EH (cell line): ENCODE measurements at regions not wholly inside any gene's neighbourhood (a gene's known extent, or its start where the extent isn't known, plus 50 kb on each side); places are given as distances from the start of the nearest gene placed in this dataset.

Experiments used
- DNase-seq: peaks from one replicate; pipeline ENCODE4 v3.0.0-alpha.2; 2015; ENCODE audit warnings: low read depth

DNA sequence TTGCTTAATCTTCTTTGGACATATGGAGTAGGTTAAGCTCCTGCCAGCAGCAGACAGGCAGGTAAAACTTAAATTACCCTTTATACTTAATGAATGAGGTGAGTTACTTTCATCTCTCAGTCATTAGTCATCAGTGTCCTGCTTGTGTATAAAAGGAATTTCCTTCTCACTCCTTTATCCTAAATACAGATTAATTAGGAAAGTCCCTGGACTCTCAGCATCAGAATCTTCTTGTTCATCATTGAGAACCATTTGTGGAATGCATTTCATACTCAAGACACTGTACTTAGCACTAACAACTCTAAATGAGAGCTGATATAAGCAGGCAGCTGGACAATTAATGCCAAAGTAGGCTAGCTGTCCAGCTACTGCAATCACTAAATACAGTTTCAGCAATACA lies 630.4 kb downstream of the METTL15 start:
- DNase-seq: peak; percentile 65

DNA sequence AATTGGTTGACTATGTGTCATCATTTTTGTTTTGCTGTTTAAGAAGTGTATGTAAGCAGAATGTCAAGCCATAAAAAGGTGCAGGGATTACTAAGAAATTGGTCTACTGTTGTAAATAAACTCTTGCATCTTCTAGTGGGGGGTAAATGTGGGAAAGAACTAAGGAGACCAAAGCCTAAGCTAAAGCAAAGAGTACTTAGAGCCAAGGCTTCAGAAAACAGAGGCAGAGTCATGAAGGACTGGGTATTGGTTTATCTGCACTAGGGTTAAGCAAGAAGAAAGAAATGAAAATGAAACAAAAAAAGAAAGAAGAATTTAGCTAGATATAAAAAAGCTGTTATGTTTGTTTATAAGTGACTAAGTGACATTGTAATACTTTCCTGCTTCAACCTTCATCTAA lies 628.1 kb downstream of the METTL15 start:
- DNase-seq: no peak

DNA sequence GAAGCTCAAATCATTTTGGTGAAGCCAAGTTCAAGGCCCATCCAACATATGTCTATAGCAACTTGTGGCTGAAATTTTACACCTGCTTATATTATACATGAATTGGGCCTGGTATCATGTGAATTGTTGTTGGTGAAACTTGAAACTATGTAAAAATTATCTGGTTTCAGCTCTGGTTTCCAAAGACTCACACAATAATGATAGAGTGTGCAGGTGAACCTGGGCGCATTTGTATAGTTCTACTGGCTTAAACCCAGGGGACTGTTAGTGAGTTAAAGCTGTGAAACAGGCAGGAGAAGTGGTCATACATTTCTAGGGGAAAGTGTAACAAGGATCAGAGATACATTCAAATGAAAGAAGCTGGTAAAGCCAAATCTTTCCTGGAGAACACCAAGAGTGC lies 627.3 kb downstream of the METTL15 start:
- no peak for DNase-seq

DNA sequence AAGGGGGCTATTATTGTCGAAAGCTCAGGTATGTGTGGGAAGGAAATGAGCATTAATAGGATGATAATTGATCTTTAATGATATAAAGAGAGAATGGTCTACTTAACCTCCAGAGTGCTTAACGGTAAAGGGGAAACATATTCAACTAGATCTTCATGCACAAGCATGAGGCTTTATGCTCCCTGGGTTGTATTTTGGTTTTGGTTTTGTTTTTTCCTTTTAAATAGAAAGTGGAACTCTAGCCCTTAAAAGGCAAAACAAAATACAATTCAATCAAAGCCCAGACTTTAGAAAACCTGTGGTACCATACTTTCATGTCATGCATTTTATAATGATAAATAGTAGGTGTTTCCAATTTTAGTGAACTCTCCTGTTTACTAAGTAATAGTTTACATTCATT lies 622.7 kb downstream of the METTL15 start:
- DNase-seq: no peak

DNA sequence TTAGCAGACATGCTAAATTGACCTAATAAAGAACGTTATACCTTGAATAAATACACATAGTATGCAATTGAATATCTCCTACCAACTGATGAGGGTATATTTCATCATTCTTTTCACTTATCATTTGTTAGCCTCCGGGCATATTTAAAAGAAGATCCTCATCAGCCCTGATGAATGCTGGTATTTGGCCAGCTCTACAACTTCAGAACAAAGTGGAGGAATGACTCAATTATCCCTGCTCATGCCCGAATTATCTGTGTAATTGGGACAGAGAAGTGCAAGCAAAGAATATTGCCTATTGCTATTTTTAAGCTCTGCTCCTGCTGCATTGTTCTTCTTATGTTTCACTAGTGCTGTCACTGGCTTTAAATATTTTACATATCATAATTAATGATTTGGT lies 622.1 kb downstream of the METTL15 start:
- DNase-seq: peak; percentile 88

DNA sequence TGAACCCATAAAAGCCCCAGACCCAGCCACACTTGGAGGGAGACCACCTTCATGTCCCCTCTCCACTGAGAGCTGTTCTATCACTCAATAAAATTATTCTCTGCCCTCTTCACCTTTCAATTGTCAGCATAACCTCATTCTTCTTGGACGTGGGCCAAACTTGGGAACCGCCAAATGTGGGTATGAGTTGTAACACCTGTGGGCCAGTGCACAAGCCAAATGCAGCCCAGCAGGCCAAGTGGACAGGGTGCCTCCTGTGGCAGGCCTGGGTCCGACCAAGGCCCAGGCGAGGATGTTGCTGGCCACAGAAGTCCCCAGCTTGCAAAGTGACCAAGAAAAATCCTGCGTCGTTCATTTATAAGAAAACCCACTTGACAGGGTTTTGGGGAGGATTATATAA lies 621.2 kb downstream of the METTL15 start:
- no peak for DNase-seq

DNA sequence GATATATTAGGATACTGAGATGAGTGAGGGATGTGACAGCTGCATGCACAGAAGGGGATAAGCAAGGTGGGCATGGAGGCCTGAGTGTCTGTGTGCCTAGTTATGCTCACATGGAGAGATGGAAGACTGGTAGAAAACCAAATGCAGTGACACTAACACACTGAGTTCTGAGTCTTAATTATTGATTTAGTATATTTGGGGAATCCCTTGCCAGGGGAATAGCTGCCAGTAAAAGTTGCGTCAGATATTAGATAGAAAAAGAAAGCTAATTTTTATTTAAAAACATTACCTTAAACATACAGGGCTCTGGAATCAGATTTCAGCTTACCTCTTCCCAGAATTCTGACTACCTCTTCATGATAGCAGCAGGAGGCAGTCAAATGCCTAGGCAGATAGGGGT lies 620.5 kb downstream of the METTL15 start:
- DNase-seq: no peak

DNA sequence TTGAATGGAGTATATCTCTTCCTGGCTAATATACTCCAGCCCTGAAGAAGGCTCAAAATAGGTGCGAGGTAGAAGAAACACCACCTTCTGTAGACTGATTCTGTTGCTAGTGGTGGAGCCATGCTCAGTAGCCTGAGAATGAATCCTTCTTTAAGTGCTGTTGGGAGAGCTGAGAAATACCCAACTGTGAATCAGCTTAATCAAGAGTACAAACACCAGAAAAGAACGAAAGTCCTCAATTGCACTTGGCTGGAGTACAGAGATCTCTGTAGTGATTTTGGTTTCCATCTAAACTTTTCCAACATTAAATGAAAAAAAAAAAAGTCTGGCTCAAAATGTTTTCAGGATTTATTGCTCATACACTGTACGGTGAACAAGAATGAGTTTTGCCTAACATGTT lies 619.1 kb downstream of the METTL15 start:
- DNase-seq: peak; percentile 91

DNA sequence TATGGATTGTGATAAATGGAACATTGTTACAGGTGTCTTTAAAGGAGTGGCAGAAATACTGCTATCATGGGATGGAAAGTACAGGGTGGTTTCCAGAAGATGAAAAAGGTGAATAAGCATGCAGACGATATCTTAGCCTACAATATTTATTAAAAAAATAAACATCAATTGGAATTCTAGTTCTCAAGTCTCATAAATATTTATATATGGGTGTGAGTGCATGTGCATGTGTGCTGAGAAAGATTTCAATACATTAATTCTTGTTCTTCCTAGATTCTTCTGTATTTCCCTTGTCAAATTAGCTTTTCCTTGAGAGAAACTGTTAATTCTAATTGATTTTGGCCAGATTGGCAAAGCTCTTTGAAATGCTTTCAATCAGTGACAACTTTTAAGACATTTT lies 618.2 kb downstream of the METTL15 start:
- DNase-seq: no peak

DNA sequence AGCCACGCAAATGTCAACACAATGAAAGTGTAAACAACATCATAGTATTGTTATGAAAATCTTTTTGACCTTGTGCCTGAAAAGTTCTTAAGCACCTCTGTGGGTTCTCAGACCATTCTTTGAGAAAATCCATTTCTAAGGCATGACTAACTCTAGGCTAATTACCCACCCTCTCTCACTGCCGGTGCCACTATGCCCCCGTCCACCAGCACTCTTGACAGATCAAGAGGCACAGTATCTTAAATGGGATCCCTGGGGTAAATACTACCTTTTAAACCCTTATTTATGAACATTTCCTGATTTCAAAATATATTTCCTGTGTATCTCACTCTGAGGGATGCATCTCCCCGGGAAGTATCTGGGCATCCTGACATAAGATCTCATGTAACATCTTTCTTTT lies 607.5 kb downstream of the METTL15 start:
- no peak for DNase-seq

DNA sequence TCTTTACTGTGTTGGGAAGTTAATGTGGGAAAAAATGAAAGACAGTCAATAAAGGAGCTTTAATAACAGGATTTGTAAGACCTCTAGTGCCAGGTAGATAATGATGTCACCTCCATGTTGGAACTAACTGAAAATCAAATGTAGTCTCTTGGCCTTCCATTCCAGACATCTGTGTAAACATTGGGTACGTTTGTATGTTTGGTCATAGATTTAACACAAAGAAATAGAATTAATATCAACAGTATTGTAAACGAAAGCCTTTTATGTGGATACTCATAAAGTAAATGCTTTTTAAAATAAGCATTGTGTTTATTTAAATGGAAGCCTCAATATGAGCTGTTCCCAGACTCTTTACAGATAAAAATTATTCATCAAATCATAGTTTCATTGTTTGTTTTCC lies 605.7 kb downstream of the METTL15 start:
- DNase-seq: no peak

DNA sequence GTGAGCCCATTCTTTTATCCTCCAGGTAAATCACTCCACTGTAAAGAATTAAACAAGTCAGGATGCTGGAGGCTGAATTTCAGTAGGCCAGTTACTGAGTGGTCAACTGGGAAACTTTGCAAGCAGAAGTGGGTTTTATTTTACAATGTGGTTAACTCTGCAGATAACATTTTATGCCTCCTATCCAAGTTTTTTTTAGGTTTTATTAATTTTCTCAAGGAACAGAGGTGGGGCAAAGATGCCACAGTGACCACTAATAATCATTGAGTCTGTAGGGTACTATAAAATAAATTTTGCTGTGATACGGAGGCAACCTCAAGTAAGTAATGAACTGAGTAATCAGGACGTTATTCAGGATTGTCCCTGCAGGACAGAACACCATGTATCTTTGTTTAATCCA lies 599.9 kb downstream of the METTL15 start:
- DNase-seq: no peak

DNA sequence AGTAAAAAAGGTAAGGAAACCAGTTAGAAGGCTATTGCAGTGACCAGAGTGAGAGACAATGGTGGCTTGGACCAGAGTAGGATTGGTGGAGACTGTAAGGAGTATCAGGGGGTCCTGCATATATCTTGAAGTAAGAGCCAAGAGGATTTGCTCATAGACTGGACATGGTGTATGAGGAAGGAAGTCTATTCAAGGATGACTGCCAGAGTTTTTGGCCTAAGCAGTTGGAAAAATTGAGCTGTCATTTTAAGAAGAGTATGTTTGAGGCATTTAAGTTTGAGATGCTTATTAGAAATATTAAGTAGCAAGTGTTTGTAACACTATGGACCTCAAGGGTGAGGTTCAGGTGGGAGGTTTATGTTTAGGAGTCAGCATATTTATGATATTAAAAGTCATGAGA lies 596.6 kb downstream of the METTL15 start:
- no peak for DNase-seq

DNA sequence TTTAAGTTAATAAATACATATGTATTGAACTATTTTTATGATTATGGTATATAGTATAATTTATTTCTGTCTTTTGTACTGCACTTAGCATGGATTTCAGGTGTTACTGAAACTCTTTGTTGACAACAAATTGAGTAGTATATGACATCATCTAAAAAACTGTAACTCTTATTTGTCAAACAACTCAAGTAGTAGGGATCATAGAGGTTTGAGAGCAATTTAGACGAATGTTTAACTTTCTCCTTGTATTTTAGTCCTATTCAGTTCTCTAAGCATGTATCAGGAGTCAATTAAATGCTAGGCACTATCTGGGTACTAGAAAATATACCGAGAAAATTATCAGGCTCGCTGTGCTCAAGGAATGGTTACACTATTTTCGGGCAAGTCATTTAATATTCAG lies 595.2 kb downstream of the METTL15 start:
- DNase-seq: no peak

DNA sequence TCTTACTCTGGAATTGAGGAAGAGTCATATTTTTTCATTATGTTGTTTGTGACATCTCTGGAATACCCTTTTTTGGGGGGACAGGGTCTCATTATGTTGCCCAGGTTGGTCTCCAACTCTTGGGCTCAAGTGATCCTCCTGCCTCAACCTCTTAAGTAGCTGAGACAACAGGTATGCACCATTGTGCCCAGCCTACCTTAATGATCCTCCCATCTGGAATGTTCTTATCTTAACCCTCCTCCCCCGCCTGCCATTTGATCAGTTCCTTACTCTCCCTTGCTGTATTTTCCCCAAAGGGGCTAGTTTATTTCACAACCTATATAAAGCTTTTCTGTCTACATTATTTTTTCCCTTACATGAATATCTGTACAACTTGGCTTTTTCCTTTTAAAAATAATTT lies 594.7 kb downstream of the METTL15 start:
- DNase-seq: no peak

DNA sequence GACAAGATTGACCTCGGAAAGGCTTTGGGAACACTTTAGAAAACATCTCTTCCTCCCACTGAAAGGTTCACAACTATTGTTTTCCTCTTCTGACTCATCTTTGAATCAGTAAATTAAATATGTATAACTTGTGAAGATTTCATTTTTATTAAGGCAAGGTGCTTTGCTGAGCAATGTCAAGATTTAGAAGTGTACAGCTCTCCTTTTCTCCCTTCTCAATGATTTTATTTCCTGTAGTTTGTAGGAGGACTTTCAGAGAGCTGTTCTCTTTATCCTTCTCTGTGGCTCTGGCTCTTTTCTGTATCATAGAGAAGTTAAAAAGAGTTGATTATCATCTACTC lies 594.2 kb downstream of the METTL15 start:
- no peak for DNase-seq

DNA sequence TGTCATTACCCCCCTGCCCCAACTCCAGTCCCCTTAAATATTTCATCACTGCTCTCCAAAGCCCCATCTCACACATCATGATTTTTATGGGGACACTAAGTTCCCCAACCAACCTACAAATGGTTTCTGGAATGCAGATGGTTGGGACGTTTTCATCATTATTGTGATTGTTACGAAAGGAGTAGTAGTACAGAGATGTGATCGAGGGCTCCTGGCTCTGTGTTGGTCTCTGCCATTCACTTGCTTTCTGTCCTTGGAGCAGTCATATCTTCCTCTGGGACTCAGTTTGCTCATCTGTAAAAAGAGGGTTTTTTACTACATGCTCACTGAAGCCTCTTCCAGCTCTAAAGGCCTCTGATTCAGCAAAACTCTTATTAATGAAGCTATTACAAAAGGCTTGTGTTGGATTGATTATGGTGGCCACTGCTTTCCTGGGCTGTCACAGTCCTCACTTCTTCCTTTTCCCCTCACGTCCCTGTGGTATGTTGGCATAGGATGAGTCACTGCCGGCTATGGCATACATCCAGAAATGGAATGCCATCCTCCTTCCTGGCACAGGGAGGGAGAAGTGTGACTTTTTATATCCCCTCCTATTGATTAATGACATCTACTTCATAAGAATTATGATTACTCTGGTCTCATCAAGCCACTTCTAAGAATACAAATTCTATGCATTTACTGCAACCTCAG lies 593.7 kb downstream of the METTL15 start:
- DNase-seq: peak; percentile 30

DNA sequence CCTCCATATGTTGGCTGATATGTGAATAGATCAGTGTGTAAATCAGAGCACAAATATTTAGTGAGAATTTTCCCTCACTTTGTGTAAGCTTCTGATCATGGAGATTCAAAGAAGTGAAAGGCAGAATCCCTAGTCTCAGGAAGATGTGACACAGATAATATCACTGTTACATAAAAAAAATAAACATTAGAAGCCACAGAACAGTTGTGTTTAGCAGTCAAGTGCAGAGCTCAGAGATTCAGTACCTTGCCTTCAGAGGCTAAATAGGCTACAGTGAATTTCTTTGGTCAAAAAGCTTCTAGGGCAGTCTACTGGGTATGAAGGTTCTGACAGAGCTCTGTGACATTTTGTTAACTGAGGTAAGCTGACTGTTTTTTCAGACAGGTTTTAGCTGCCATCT lies 591.5 kb downstream of the METTL15 start:
- peak; percentile 31 for DNase-seq

DNA sequence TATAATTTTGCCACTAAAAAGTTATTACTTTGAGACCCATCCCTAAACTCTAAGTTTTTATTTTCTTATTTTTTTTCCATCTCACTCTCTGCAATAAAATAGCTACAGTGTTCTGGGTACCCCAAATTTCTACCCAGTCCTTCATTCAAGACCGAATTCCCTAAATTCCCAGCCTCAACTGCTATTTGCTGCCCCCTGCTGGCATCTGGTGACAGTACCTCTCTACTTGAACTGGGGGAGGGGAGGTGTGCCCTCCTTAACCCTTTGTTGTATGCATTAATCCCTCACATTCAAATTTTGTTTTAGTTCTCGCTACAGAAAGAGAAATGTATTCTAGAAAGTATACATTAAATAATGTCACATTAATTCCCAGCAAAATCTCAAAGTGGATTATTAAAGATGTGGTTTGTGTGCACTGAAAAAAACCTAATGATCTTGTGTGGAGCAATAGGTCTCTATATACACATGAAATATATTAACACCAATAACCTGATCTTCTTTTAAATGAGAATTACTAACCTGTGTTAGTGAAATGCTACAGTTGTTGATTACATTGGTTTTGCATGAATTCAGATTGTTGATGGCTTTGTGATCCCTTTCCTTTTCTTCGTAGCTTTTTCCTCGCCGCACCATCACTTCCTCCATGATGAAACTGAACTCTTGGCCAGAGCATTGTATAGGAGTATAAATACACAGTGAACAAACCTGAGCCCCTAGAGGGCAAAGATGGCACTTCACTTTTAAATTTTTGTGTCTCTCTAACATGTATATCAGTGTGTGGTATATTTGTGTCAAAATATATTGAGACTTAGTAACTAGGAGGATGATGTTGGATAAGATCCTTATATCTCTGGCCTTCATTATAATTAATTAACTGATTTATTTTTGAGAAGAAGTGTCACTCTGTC lies 590.0 kb downstream of the METTL15 start:
- peak; percentile 61 for DNase-seq

DNA sequence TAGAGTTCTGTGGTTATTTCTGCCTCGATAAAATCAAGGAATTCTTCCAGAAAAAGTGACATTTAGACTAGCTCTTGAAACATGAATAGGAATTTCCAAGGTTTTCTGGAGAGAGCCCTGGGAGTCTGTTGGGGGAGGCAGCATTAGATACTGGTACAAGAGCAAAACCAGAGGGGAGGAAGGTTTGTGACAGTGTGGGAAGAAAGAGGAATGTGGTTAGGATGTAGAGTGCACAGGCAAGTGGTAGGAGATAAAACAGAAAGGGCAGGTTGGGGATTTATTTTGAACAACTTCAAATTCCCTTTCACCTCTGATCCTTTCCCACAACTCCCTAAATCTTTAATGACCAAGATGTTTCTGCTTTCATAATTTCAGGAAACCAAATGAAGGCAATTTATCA lies 588.4 kb downstream of the METTL15 start:
- DNase-seq: peak; percentile 45

DNA sequence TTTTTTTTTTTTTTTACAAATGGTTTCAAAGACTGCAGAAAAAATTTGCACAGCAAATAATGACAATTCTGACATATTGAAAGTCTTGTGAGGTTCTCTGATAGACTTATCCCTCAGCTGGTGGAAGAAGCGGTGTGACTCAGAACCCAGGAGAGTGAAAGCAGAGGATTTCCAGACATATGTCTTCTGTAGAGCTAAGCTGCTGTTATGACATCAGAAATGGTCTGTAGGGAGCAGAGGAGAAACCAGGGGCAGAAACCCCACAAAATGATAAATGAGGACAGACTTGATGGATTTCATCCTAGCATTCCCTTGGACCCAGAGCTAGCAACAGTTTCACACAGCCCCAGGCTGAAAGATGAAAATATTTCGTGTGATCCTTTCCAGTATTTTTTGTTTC lies 582.6 kb downstream of the METTL15 start:
- peak; percentile 42 for DNase-seq

DNA sequence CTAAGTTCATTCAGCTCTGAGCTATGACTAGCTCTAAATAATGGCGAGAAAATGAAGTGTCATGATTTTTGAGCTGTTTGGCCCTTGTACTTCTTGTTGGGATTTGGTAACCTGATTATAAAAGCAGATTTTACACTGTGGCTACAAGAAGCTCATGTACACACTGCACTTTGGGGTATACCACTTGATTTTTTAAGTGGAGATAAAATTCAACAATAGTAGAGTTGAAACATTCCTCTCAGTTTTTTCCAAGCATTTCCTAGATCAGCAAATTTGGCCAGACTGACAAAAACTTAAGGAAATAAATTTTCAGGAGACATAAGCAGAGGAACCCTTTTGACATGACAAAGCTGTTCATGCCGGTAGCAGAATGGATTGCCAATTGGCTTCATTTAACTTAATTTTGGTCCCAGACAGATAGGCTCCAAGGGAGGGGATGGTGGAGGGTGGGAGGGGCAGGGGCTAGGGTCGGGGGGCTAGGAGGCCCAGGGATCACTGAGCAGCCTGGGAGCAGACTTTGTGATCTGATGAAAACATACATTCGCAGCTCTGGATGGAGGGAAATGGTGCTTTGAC lies 575.9 kb downstream of the METTL15 start:
- no peak for DNase-seq

DNA sequence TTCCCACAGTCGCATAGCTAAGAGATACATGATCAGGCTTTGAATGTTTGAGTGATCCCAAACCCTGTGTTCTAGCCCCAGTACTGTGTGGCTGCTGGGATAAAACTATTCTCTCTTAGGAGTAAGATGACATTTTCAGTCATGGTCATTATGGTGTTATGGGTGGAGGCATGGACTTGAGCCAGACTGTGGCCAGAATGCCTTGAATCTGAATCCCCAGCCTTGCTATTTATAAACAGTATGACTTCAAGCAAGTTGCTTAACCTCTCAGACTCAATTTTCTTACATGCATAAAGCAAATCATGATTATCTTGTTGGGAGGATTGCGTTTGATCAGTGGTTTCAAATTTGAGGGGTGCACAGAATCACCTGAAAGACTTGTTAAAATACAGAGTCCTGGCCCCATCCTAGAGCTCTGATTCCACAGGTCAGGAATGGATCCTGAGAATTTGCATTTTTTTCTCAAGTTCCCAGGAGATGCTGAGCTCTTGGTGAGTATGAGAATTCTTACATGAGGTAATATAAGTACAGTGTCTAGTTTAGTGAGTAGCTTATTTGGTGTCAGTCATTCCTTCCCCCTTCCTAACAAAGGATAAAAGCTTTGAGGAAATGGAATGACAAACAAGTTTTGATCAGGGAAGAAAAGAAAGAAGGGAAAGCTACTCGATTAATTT lies 571.7 kb downstream of the METTL15 start:
- DNase-seq: peak; percentile 95
